Ishikawa (cell line): ENCODE measurements at regions not wholly inside any gene's neighbourhood (a gene's known extent, or its start where the extent isn't known, plus 50 kb on each side); places are given as distances from the start of the nearest gene placed in this dataset.

Experiments
- CEBPB ChIP-seq: IDR thresholded peaks from 2 replicates; pipeline ENCODE4 v1.6.1; 2012
- CREB1 ChIP-seq: IDR thresholded peaks from 2 replicates; pipeline ENCODE4 v1.6.1; 2012; ENCODE audit warnings: low read depth
- EGR1 ChIP-seq: IDR thresholded peaks from 2 replicates; pipeline ENCODE4 v1.6.1; 2012
- EP300 ChIP-seq: IDR thresholded peaks from 2 replicates; pipeline ENCODE4 v1.6.1; 2012; ENCODE audit warnings: borderline replicate concordance
- FOXM1 ChIP-seq: IDR thresholded peaks from 2 replicates; pipeline ENCODE4 v1.6.1; 2012; ENCODE audit warnings: low read depth, borderline replicate concordance
- MAX ChIP-seq: IDR thresholded peaks from 2 replicates; pipeline ENCODE4 v1.6.1; 2012
- NFIC ChIP-seq: IDR thresholded peaks from 2 replicates; pipeline ENCODE4 v1.6.1; 2012
- RAD21 ChIP-seq: IDR thresholded peaks from 2 replicates; pipeline ENCODE4 v1.6.1; 2012; ENCODE audit warnings: low read depth
- REST ChIP-seq: IDR thresholded peaks from 2 replicates; pipeline ENCODE4 v1.6.1; 2012; ENCODE audit warnings: low read depth, mild to moderate bottlenecking
- TAF1 ChIP-seq: IDR thresholded peaks from 2 replicates; pipeline ENCODE4 v1.6.1; 2012; ENCODE audit warnings: low read depth, mild to moderate bottlenecking
- TCF12 ChIP-seq: IDR thresholded peaks from 2 replicates; pipeline ENCODE4 v1.6.1; 2012; ENCODE audit warnings: low read depth
- TEAD4 ChIP-seq: IDR thresholded peaks from 2 replicates; pipeline ENCODE4 v1.6.1; 2012
- USF1 ChIP-seq: IDR thresholded peaks from 2 replicates; pipeline ENCODE4 v1.6.1; 2012
- YY1 ChIP-seq: IDR thresholded peaks from 2 replicates; pipeline ENCODE4 v1.6.1; 2012; ENCODE audit warnings: low read depth
- ZBTB7A ChIP-seq: IDR thresholded peaks from 2 replicates; pipeline ENCODE4 v1.6.1; 2012; ENCODE audit warnings: low read depth

- no peak for TF ChIP-seq FOXM1
- TF ChIP-seq RAD21, result peak; percentile 54
Measured at GRCh38 chr7:42843205-42843800, 68.6 kb downstream of the C7orf25 start.

GRCh38 chr7:42834676-42835075, 77.2 kb downstream of the C7orf25 start:
- TF ChIP-seq TCF12 (no peak), EP300 (no peak), YY1 (no peak), TAF1 (no peak), CREB1 (no peak), FOXM1 (no peak), TEAD4 (no peak), CEBPB (no peak), REST (no peak), RAD21 (no peak), NFIC (no peak), USF1 (no peak), EGR1 (no peak), MAX (no peak), ZBTB7A (no peak)

- no peak for TF ChIP-seq CREB1
- no peak for TF ChIP-seq TCF12
- no peak for TF ChIP-seq EGR1
- no peak for TF ChIP-seq MAX
- TF ChIP-seq YY1, result no peak
- no peak for TF ChIP-seq RAD21
- TF ChIP-seq TEAD4, result no peak
- TF ChIP-seq FOXM1, result no peak
- no peak for TF ChIP-seq ZBTB7A
- TF ChIP-seq USF1, result no peak
- no peak for TF ChIP-seq EP300
- TF ChIP-seq TAF1, result no peak
- TF ChIP-seq CEBPB, result no peak
- no peak for TF ChIP-seq REST
- TF ChIP-seq NFIC, result no peak
Measured at GRCh38 chr7:42833411-42833810, 78.5 kb downstream of the C7orf25 start.

GRCh38 chr7:42832667-42833066, 79.2 kb downstream of the C7orf25 start:
- TF ChIP-seq CEBPB (no peak), REST (no peak), RAD21 (no peak)

- TF ChIP-seq EP300 (no peak), RAD21 (peak; percentile 45), CEBPB (no peak), EGR1 (no peak)
Measured at GRCh38 chr7:42831718-42832522, 80.0 kb downstream of the C7orf25 start.
